CD14-positive monocyte (primary cell): ENCODE measurements at regions not wholly inside any gene's neighbourhood (a gene's known extent, or its start where the extent isn't known, plus 50 kb on each side); places are given as distances from the start of the nearest gene placed in this dataset.

Source experiments
- DNase-seq, 3 donors: peaks; one replicate each; pipeline ENCODE4 v3.0.0-alpha.2; 2011 to 2022
- H2AFZ ChIP-seq: 2 replicates; pipeline ENCODE4 v1.6.0; 2012; ENCODE audit warnings: mild to moderate bottlenecking, low read depth, low read length, inconsistent platforms; ENCODE audit not compliant: insufficient read depth, poor library complexity, severe bottlenecking
- H3K27ac ChIP-seq, 2 donors: 1 replicate in 1 of 2; 2 replicates in 1 of 2; pipeline ENCODE4 v1.5.1; 2012 to 2013; ENCODE audit warnings: low read length in 2 of 2, control low read depth in 1 of 2, inconsistent platforms in 1 of 2, low read depth in 1 of 2, mild to moderate bottlenecking in 1 of 2
- H3K27me3 ChIP-seq, 2 donors: one replicate each; pipeline versions ENCODE4 v1.6.0 to v1.6.1; 2011 to 2013; ENCODE audit warnings: low read length in 2 of 2; ENCODE audit not compliant: control insufficient read depth in 2 of 2, insufficient read depth in 2 of 2
- H3K36me3 ChIP-seq, 2 donors: replicated peaks in 1 of 2; 1 replicate in 1 of 2; 2 replicates in 1 of 2; pipeline versions ENCODE4 v1.5.1 to v1.6.1; 2012 to 2013; ENCODE audit warnings: low read length in 2 of 2, control low read depth in 1 of 2, inconsistent platforms in 1 of 2, mild to moderate bottlenecking in 1 of 2; ENCODE audit not compliant: insufficient read depth in 2 of 2, control insufficient read depth in 1 of 2
- H3K4me1 ChIP-seq, 2 donors: 1 replicate in 1 of 2; 2 replicates in 1 of 2; pipeline versions ENCODE4 v1.5.1 to v1.6.1; 2012 to 2013; ENCODE audit warnings: low read length in 2 of 2, control low read depth in 1 of 2, inconsistent platforms in 1 of 2, mild to moderate bottlenecking in 1 of 2, moderate library complexity in 1 of 2; ENCODE audit not compliant: insufficient read depth in 2 of 2, control insufficient read depth in 1 of 2
- H3K4me2 ChIP-seq: replicated peaks from 2 replicates; pipeline ENCODE3; 2012; ENCODE audit warnings: low read length, moderate library complexity, mild to moderate bottlenecking; ENCODE audit not compliant: poor library complexity, severe bottlenecking; ENCODE audit errors: extremely low read depth
- H3K4me3 ChIP-seq, 3 experiments: fragments of 200-600 bp in 1 of 3; sonication (generic) in 1 of 3; replicated peaks in 1 of 3; 1 replicate in 2 of 3; 2 replicates in 1 of 3; pipeline ENCODE4 v1.5.1; 2011 to 2013; ENCODE audit warnings: low read length in 3 of 3, mild to moderate bottlenecking in 3 of 3, control low read depth in 2 of 3, low read depth in 2 of 3, inconsistent platforms in 1 of 3, moderate library complexity in 1 of 3
- H3K79me2 ChIP-seq: 2 replicates; pipeline ENCODE4 v1.6.0; 2012; ENCODE audit warnings: mild to moderate bottlenecking, control low read depth, inconsistent platforms, low read length, moderate library complexity; ENCODE audit not compliant: insufficient read depth
- H3K9ac ChIP-seq: 2 replicates; pipeline ENCODE4 v1.6.0; 2017; ENCODE audit warnings: low read length, mild to moderate bottlenecking; ENCODE audit not compliant: insufficient read depth, poor library complexity, severe bottlenecking
- H3K9me3 ChIP-seq, 2 donors: replicated peaks in 1 of 2; 1 replicate in 1 of 2; 2 replicates in 1 of 2; pipeline versions ENCODE4 v1.5.1 to v1.6.1; 2012 to 2013; ENCODE audit warnings: low read length in 2 of 2, control low read depth in 1 of 2; ENCODE audit not compliant: control insufficient read depth in 1 of 2, insufficient read depth in 1 of 2
- H4K20me1 ChIP-seq: 2 replicates; pipeline ENCODE4 v1.6.0; 2012; ENCODE audit warnings: mild to moderate bottlenecking, low read length, control low read depth, moderate library complexity; ENCODE audit not compliant: insufficient read depth
- H3K27ac Mint-ChIP-seq, 7 donors: one replicate each; pipeline ENCODE4 v1.8.0; 2020; ENCODE audit warnings: mild to moderate bottlenecking in 7 of 7, mixed read lengths in 7 of 7, moderate library complexity in 6 of 7, inconsistent platforms in 2 of 7
- H3K27me3 Mint-ChIP-seq, 3 donors: one replicate each; pipeline ENCODE4 v1.8.0; 2021 to 2022; ENCODE audit warnings: low read depth in 3 of 3, mild to moderate bottlenecking in 3 of 3, mixed read lengths in 3 of 3, moderate library complexity in 3 of 3, inconsistent platforms in 1 of 3
- H3K36me3 Mint-ChIP-seq, 2 donors: one replicate each; pipeline ENCODE4 v1.8.0; 2020; ENCODE audit warnings: mixed read lengths in 2 of 2, inconsistent platforms in 1 of 2, mild to moderate bottlenecking in 1 of 2
- H3K4me1 Mint-ChIP-seq: one replicate; pipeline ENCODE4 v1.8.0; 2020; ENCODE audit warnings: mild to moderate bottlenecking, mixed read lengths
- H3K4me3 Mint-ChIP-seq, 2 donors: one replicate each; pipeline ENCODE4 v1.8.0; 2020; ENCODE audit warnings: mild to moderate bottlenecking in 2 of 2, mixed read lengths in 2 of 2, moderate library complexity in 1 of 2
- H3K9me3 Mint-ChIP-seq, 7 donors: one replicate each; pipeline ENCODE4 v1.8.0; 2020 to 2022; ENCODE audit warnings: mixed read lengths in 7 of 7, mild to moderate bottlenecking in 6 of 7, moderate library complexity in 6 of 7, inconsistent platforms in 2 of 7
- CTCF ChIP-seq: fragments of 200-600 bp; IDR thresholded peaks from one replicate; pipeline ENCODE4 v1.8.0; 2022; ENCODE audit warnings: antibody characterized with exemption, mild to moderate bottlenecking
- WGBS: methylation state at CpG from one replicate; pipeline ENCODE4 v1.1.5; 2013; ENCODE audit warnings: missing lambda C conversion rate; ENCODE audit not compliant: insufficient coverage; 5-methylcytosine and 5-hydroxymethylcytosine counted together
- intact Hi-C, 2 donors: fragments of 100-400 bp; cut with micrococcal nuclease; formaldehyde crosslinking; loops; one replicate each; pipeline versions ENCODE4 v1.15.0 to v1.15.1; 2023

GRCh38 chr11:30729187-30729713 is 143.1 kb upstream of the MPPED2 start:
- DNase-seq = no peak
- WGBS = 0% methylated on average over 1 of the region's 1 CpG
- no peak overlapping the region for H3K9ac ChIP-seq
- no peak overlapping the region for H2AFZ ChIP-seq
- H3K27me3 Mint-ChIP-seq = peaks cover 0 to 1% (median 0%) of the 10 kb centered on the region in 3 donors
- intact Hi-C loops = no loop called here
- H3K4me3 ChIP-seq = no peak overlapping the region
- H3K27me3 ChIP-seq = no peaks in the 10 kb centered on the region
- no peak overlapping the region for H3K27ac Mint-ChIP-seq
- no peak overlapping the region for H3K4me2 ChIP-seq
- H3K36me3 Mint-ChIP-seq = no peaks in the 10 kb centered on the region
- H3K9me3 ChIP-seq = no peaks in the 10 kb centered on the region
- no peaks in the 10 kb centered on the region for H3K36me3 ChIP-seq
- no peaks in the 10 kb centered on the region for H3K4me1 Mint-ChIP-seq
- no peaks in the 10 kb centered on the region for H4K20me1 ChIP-seq
- H3K4me1 ChIP-seq = no peaks in the 10 kb centered on the region
- H3K79me2 ChIP-seq = no peaks in the 10 kb centered on the region
- H3K9me3 Mint-ChIP-seq = peaks cover 0 to 4% (median 3%) of the 10 kb centered on the region in 7 donors
- no peak overlapping the region for H3K4me3 Mint-ChIP-seq
- no peak overlapping the region for H3K27ac ChIP-seq
- TF ChIP-seq CTCF = no peak

- H2AFZ ChIP-seq = no peak overlapping the region
- no peak overlapping the region for H3K9ac ChIP-seq
- no peaks in the 10 kb centered on the region for H3K4me1 ChIP-seq
- Mint-ChIP-seq H3K27me3 (peaks cover 0 to 1% (median 0%) of the 10 kb centered on the region in 3 donors), H3K27ac (no peak overlapping the region), H3K4me1 (no peaks in the 10 kb centered on the region), H3K4me3 (no peak overlapping the region), H3K9me3 (peaks cover 0 to 4% (median 2%) of the 10 kb centered on the region in 7 donors), H3K36me3 (no peaks in the 10 kb centered on the region)
- no peaks in the 10 kb centered on the region for H3K27me3 ChIP-seq
- H4K20me1 ChIP-seq = no peaks in the 10 kb centered on the region
- WGBS = no CpG with 5 or more reads among the region's 2 CpGs
- H3K4me2 ChIP-seq = no peak overlapping the region
- intact Hi-C loops = no loop called here
- H3K4me3 ChIP-seq = no peak overlapping the region
- no peaks in the 10 kb centered on the region for H3K79me2 ChIP-seq
- no peaks in the 10 kb centered on the region for H3K36me3 ChIP-seq
- no peak for TF ChIP-seq CTCF
- DNase-seq = no peak
- H3K27ac ChIP-seq = no peak overlapping the region
- no peaks in the 10 kb centered on the region for H3K9me3 ChIP-seq
These were observed 139.6 kb upstream of the MPPED2 start for GRCh38 chr11:30725645-30726195.
